OCI-LY3 (cell line): ENCODE measurements at regions not wholly inside any gene's neighbourhood (a gene's known extent, or its start where the extent isn't known, plus 50 kb on each side); places are given as distances from the start of the nearest gene placed in this dataset.

Experiments used
- CTCF ChIP-seq: fragments of 200-600, 300-600 bp; sonication (generic); IDR thresholded peaks from 2 replicates; pipeline ENCODE4 v1.5.1; 2014; ENCODE audit warnings: antibody characterized with exemption, low read length, low read depth
- EZH2phosphoT487 ChIP-seq: fragments of 200-600 bp; shearing (Covaris generic); IDR thresholded peaks from 2 replicates; pipeline ENCODE4 v1.6.1; 2018; ENCODE audit warnings: antibody characterized with exemption, mixed run types, low read depth

GRCh38 chr6:146898069-146898887 lies 299.5 kb downstream of the ADGB start:
- TF ChIP-seq CTCF, result no peak
- TF ChIP-seq EZH2phosphoT487, result no peak
